HG03457 (cell line): ENCODE measurements at regions not wholly inside any gene's neighbourhood (a gene's known extent, or its start where the extent isn't known, plus 50 kb on each side); places are given as distances from the start of the nearest gene placed in this dataset.

Experiments used
- ATAC-seq: cut with Tn5 transposase; IDR thresholded peaks from one replicate; pipeline ENCODE4 v1.9.1; 2021; ENCODE audit warnings: moderate number of reproducible peaks; ENCODE audit not compliant: unreplicated experiment

GRCh38 chr4:152236519-152237056 lies 299.3 kb downstream of the FBXW7 start:
- ATAC-seq, result no peak

- no peak for ATAC-seq
Measured at GRCh38 chr4:152235718-152236117, 300.2 kb downstream of the FBXW7 start.

- ATAC-seq, result no peak
Measured at GRCh38 chr4:152234571-152234970, 301.3 kb downstream of the FBXW7 start.

GRCh38 chr4:152232271-152232670 lies 303.6 kb downstream of the FBXW7 start:
- ATAC-seq, result no peak

GRCh38 chr4:152229782-152230289 lies 306.1 kb downstream of the FBXW7 start:
- no peak for ATAC-seq

GRCh38 chr4:152225680-152226079 lies 310.2 kb downstream of the FBXW7 start:
- no peak for ATAC-seq

- ATAC-seq, result no peak
Measured at GRCh38 chr4:152224721-152225420, 311.0 kb downstream of the FBXW7 start.

- no peak for ATAC-seq
Measured at GRCh38 chr4:152224223-152224622, 311.7 kb downstream of the FBXW7 start.

- no peak for ATAC-seq
Measured at GRCh38 chr4:152223600-152223999, 312.3 kb downstream of the FBXW7 start.

GRCh38 chr4:152221816-152222516 lies 313.9 kb downstream of the FBXW7 start:
- ATAC-seq, result no peak

- peak; percentile 80 for ATAC-seq
Measured at GRCh38 chr4:152220201-152220666, 315.7 kb downstream of the FBXW7 start.

- ATAC-seq, result no peak
Measured at GRCh38 chr4:152218576-152218975, 317.3 kb downstream of the FBXW7 start.

GRCh38 chr4:152217896-152218295 lies 318.0 kb downstream of the FBXW7 start:
- ATAC-seq, result no peak

GRCh38 chr4:152211936-152212653 lies 323.8 kb downstream of the FBXW7 start:
- ATAC-seq, result no peak

GRCh38 chr4:152209772-152210493 lies 326.0 kb downstream of the FBXW7 start:
- peak; percentile 86 for ATAC-seq

GRCh38 chr4:152207378-152207720 lies 328.5 kb downstream of the FBXW7 start:
- no peak for ATAC-seq

- ATAC-seq, result no peak
Measured at GRCh38 chr4:152206646-152207377, 329.1 kb downstream of the FBXW7 start.

GRCh38 chr4:152206185-152206584 lies 329.7 kb downstream of the FBXW7 start:
- ATAC-seq, result no peak

GRCh38 chr4:152202415-152202814 lies 333.5 kb downstream of the FBXW7 start:
- ATAC-seq, result no peak
